ENCODE measurements at regions not wholly inside any gene's neighbourhood (a gene's known extent, or its start where the extent isn't known, plus 50 kb on each side); places are given as distances from the start of the nearest gene placed in this dataset.

DNA sequence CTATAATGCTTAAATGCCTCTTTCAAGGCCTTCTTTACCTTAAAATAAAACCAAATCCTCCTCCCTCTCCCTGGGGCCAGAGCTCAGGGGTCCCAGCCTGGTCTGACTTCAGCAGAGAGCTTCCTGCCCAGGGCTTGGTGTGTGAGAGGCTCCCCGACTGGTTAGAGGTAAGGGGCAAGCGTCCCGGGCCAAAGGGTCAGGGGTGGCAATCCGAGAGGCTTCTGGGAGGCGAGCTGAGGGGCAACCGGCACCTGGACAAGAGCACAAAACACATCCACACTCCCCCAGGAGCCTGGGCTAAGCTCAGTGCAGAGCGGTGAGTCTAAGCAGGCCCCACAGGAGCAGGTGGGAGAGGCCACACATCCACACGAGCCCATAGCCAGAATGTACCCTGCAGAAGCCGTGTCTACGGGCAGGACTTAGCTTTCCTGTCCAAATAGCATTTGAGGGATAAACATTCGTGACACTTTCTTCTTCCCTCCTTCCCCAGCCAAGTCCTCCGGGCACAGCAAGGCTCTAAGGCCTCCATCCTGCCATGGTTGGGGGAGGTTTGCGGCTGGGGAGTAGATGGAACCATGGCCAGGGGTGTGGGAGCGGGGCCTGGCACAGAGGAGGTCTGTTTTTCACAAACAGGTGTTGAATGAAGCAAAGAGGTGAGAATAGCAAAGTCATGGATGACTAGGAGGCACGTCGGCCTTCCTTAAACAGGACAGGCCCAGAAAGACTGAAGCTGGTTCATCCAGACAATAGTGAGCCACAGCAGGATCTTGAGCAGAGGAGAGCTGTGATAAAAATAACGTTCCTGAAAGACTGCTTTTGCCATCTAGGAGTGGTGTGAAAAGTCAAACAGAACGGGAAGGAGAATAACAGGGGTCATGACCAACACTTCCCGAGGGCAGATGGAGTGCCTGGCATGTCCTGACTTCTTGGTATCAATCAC is 98.7 kb upstream of the IQSEC1 start:
- no peak for DNase-seq

DNA sequence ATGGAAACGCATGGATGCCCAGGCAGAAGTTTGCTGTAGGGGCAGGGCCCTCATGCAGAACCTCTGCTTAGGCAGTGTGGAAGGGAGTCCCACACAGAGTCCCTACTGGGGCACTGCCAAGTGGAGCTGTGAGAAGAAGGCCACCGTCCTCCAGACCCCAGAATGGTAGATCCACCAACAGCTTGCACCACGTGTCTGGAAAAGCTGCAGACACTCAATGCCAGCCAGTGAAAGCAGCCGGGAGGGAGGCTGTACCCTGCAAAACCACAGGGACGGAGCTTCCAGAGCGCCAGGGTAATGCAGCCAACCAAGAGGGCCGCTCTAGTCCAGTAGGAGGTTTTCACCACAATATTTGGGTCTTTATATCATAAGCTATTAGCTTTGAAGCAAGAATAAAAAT is 97.1 kb upstream of the IQSEC1 start:
- DNase-seq, result no peak

DNA sequence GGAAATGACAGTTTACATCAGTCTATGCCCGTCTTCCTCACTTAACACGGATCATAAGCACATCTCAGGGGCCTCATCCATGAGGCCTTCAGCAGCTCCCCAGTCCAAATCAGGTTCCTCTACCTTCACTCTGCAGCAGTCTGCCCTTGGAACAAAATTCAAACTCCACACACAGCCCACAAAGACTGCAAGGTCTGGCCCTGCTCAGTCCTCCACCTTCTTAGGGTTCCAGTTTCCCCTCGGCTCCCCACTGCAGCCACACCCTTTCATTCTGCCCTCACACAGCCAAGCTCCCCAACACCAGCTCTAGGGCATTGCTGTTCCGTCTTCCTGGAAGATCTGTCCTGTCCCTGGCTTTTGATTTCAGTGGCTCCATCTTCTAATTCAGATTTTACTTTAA is 95.2 kb upstream of the IQSEC1 start:
- DNase-seq, result no peak

- DNase-seq, result no peak
Observed at GRCh38 chr3:13167829-13168228, 94.6 kb upstream of the IQSEC1 start.

DNA sequence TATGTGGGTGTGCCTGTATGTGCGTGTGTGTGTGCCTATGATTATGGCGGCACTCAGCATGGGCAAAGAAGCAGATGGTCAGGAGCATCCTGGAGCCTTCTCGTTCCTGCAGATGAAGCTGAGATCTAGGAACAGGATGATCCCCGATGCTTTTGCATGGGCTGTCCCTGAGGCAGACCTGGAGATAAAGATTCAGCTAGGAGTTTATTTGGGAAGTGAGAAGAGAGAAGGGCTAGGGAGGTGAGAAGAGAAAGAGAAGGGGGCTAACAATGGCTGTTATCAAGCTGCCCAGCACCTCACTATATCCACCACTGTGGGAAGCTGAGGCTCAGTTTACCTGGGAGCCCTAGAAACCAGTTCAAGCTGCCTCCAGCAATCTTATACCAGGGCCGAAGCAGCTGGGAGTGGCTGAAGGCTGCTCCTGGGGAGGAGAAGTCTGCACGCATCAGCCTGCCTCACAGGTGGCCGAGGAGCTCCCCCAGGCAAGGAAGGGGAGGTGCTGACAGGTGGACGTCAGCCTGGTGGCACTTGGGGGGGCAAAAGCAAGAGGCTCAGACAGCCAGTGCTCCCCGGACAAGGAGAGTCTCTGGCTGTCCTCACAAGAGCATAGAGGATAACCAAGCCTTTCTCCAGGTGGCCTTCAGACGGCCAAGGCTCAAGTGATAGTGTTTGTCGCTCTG is 94.0 kb upstream of the IQSEC1 start:
- DNase-seq, result no peak

DNA sequence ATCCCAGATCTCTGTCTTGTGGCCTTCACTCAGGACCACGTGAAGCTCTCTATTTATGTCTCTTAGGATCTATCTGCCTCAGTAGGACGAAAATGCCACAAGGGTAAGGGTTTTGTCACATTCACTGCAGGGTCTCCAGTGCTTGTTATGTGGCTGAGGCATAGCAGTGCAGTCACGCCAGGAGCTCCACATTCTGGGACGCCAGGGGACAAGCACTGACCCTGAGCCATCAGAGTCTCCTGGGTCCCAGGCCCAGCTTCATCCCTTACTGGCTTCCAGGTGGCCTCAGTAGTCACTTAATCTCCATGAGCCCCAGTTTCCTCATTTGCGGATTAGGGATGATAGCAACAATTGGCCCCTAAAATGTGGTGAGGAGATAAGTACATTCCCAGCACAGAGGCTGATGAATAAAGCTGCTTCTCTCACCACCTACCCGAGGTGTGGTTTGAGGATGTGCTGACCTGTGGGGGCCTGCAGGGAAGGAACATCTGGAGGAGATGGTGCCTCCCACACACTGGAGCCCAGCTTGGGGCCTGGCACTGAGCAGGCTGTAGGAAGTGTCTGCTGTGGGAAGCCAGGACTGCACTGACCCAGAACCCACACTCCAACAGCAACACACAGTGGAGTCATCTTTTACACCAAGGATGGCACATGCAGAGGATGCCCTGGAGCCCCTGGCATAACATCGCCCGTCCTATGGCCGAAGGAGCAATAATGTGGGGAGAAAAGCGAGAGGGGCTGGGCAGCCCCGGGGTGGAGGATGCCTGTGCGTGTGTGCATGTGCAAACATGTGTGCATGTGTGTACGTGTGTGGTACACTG is 93.2 kb upstream of the IQSEC1 start:
- DNase-seq, result no peak

DNA sequence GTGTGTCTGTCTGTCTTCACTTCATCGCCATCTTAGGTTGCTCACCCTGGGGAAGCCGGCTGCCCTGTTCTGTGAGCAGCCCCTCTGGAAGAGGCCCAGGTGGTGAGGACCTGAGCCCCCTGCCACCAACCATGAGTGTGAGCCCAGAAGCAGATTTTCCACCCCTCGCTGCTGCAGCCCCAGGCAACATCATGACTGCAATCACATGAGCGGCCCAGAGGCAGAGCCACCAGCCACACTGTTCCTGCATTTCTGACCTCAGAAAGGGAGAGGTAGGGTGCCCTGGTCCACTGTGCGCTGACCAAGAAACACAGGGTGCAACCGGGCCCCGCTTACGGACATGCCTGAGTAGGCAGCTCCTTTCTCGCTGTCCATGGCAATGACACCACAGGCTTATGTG is 92.3 kb upstream of the IQSEC1 start:
- no peak for DNase-seq

DNA sequence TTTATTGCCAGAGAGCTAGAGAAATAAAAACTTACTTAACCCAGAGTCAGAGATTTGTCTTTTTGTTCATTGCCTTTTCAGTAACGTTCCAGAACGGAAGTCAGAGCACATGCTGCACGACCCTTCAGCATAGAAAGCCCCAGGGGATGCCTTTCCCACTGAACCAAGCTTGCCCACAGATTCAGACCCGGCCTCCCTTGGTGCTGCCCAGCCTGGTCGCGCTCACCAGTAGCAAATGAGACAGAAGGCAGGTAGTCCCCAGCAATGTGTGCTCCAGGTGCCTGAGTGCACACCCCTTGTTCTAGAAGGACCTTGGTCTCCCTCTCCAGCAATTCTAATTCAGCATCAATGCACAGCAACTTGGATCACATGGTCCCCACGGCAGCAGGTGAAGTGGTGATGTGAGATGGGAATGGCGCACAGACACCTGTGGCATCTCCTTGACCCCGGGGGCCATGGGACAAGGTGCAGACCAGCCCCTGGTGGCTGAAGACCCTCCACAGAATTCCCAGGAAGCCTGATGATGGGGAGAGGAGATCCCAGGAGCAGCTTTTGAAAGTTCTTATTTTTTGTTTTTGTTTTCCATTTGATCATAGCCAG is 91.8 kb upstream of the IQSEC1 start:
- no peak for DNase-seq

- no peak for DNase-seq
Observed at GRCh38 chr3:13163848-13164382, 90.7 kb upstream of the IQSEC1 start.

GRCh38 chr3:13162549-13163320 is 89.5 kb upstream of the IQSEC1 start:
- no peak for DNase-seq

GRCh38 chr3:13161771-13162535 is 88.7 kb upstream of the IQSEC1 start:
- no peak for DNase-seq

DNA sequence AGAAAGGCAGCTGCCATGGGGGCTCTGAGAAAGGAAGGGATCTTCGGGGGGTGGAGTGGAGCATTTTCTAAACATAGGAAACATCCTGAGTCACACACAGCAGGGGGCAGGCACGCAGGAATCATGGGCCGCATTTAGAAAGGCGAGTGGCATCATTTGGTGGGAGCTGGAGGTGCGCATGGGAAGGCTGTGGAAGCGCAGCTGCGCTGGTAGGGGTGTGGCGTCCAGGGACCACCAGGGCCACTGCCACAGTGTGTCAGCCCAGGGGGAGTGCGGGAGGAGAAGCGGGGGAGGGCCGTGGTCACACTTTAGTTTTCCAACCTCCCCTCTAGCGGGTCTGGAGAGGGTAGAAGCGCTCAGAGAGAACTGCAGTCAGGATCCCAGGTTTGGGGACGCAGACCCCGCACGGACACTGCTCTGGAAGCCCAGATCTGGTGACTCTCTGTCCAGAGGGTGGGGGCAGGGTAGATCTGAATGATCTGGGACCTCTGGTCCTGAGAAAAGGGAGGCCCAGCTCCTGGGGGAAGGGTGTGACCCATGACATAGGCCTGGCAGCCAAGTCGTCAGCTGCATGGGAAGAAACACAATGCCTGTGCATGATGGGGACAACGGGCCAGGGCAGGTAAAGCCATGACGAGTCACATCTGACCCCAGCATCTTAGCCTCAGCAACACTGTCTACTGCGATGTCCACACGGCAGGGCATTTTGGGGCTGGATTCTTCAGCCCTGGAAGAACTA is 88.0 kb upstream of the IQSEC1 start:
- no peak for DNase-seq

DNA sequence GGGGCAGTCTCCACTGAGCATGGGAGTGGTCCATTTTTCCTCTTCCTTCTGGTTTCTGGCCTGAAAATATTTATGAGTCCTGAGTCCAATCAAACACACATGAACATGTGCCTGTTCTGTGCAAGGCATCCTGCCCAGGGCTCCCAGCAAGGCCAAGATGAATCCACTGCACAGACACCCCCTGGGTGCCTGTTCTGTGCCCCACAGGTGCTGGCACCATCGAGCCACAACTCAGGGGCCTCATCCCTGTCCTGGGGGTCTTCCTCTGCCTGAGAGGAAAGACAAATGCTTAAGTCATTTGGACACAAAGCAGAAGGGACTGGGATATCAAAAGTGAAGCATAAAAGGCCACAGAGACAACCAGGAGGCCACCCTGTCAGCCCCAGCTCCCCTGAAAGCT is 87.4 kb upstream of the IQSEC1 start:
- no peak for DNase-seq

- DNase-seq, result no peak
Observed at GRCh38 chr3:13159890-13160289, 86.7 kb upstream of the IQSEC1 start.

GRCh38 chr3:13158871-13159270 is 85.6 kb upstream of the IQSEC1 start:
- no peak for DNase-seq

DNA sequence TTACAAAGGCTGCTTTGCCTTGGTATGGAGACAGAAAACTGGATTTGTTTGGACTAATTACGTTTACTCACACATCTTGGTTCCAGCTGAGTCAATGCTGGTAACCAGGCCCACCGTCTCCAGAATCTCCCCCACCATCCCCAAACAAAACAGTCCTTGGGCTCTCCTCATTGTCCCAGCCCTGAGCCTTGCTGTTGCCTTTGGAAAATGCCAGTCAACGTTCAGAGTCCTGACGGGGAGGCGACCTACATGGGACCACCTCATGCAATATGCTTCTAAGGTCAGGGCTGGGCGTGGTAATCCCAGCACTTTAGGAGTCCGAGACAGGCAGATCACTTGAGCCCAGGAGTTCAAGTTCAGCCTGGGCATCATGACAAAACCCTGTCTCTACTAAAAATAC is 85.2 kb upstream of the IQSEC1 start:
- no peak for DNase-seq

DNA sequence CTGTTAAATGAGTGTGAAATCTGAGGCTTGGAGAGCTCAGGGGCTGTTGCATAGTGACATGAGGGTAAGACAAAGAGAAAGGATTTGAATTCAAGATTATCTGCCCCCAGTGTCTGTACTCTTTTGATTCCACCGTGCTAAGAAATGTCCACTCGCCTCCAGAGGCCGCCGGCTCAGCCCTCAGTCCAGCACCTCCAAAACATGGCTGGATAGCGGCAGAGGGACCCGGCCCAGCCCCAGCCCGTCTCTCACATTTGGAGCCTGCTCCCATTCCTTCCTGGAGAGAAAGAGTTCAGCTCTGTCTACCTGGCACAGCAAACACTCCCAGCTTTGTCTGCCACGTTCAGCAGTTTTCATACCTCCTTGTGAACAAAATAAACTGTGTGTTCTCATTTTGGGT is 84.8 kb upstream of the IQSEC1 start:
- no peak for DNase-seq

- DNase-seq, result no peak
Observed at GRCh38 chr3:13152826-13153710, 79.8 kb upstream of the IQSEC1 start.

DNA sequence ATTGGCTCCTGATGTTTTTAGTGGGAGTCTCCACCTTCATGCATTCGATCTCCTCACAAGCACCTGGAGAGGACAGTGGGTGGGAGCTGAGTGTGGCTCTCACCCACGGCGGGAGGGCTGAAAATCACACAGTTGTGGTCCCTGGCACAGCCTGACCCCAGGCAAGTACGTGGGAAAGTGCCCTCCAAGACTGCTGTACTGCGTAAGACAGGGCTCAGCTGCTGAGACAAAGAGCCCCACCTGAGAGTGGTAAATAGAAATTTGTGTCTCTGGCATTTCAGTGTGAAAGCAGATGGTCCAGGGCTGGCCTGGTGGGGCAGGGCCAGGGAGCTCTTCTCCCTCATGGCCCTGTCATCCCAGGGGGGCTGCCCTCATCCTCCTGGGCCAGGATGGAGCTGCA is 77.4 kb upstream of the IQSEC1 start:
- DNase-seq, result no peak

Data from fibroblast of skin of abdomen (primary cell).